Fibroblast of skin of scalp (primary cell): ENCODE measurements at regions not wholly inside any gene's neighbourhood (a gene's known extent, or its start where the extent isn't known, plus 50 kb on each side); places are given as distances from the start of the nearest gene placed in this dataset.
"Not testable (repeated sequence)": the region's sequence is repeated elsewhere in the genome, so short reads cannot be mapped to it uniquely, and the experiment has no call there.

Source experiments
- DNase-seq: peaks from one replicate; pipeline ENCODE4 v3.0.0-alpha.2; 2013

GRCh38 chr4:158958489-158959270 lies 144.2 kb upstream of the RAPGEF2 start:
- no peak for DNase-seq

- DNase-seq = no peak
Observed at GRCh38 chr4:158962393-158962792, 140.5 kb upstream of the RAPGEF2 start.

DNA sequence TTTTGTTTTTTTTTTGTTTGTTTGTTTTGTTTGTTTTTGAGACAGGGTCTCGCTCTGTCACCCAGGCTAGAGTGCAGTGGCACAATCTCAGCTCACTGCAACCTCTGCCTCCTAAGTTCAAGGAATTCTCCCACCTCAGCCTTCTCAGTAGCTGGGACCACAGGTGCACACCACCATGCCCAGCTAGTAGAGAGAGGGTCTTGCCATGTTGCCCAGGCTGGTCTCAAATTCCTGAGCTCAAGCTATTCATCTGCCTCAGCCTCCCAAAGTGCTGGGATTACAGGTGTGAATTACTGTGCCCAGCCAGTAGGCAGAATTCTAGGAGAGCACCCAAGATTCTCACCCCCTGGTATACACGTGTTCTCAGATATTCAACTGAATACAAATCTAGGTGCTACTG lies 139.6 kb upstream of the RAPGEF2 start:
- DNase-seq = not testable (repeated sequence)

DNA sequence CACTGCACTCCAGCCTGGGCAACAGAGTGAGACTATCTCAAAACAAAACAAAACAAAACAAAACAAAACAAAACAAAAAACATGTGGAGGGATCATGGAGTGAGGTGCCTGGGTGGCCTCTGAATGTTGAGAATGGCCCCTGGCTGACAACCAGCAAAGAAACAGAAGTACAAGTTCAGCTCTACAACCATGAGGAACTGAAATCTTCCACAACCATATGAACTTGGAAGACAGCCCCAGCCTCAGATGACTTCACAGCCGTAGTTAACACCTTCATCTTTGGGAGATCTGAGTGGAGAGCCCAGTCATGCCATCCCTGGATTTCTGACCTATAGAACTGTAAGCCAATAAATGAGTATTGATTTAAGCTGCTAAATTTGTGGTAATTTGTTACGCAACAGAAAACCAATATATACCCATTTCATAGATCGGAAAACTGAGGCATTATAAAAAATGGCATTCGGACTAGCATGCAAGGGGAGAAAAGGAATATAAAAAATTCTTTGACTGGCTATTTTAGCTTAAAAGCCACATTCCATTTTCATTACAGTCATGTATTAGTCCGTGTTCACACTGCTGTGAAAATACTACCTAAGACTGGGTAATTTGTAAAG lies 138.7 kb upstream of the RAPGEF2 start:
- DNase-seq = no peak

GRCh38 chr4:158964728-158965124 lies 138.2 kb upstream of the RAPGEF2 start:
- no peak for DNase-seq

DNA sequence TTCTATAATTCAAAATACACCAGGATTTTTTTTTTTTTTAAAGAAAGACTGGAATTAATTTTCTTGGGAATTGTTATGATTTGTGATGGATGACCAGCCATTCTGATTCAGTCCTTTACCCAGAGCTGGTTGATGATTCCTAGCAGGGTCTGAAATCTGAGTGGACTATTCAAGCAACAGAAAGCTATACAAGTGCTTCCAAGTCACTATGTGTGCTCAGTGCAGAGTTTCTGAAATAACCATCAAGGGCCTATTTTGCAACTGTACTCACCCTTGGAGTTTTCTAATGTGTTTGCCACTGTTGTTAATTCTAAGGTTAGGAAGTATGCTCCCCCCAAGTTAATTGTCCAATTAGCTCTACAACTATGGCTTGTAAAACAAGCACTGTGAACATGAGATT lies 137.7 kb upstream of the RAPGEF2 start:
- DNase-seq = no peak

- DNase-seq = peak; percentile 51
Observed at GRCh38 chr4:158966091-158966490, 136.8 kb upstream of the RAPGEF2 start.

DNA sequence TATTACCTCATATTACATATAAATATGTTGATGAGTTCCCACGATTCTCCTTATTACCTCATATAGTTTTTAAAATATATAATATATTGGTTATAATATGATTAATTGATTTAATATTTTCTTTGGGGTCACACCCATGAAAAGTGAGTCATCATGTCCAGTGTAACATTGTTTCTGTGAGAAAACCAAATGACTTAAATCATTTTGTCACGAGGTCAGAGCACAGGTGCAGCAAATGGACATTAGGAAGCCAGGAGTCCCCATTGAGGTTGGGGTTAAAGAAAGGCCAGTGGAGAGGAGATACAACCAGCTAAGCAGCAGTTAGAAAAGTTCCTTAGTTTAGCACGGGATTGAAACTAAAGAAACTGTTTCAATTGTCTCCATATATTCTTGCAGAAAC lies 133.9 kb upstream of the RAPGEF2 start:
- DNase-seq = no peak

GRCh38 chr4:158970812-158971211 lies 132.1 kb upstream of the RAPGEF2 start:
- no peak for DNase-seq

- not testable (repeated sequence) for DNase-seq
Observed at GRCh38 chr4:158974438-158974837, 128.4 kb upstream of the RAPGEF2 start.

DNA sequence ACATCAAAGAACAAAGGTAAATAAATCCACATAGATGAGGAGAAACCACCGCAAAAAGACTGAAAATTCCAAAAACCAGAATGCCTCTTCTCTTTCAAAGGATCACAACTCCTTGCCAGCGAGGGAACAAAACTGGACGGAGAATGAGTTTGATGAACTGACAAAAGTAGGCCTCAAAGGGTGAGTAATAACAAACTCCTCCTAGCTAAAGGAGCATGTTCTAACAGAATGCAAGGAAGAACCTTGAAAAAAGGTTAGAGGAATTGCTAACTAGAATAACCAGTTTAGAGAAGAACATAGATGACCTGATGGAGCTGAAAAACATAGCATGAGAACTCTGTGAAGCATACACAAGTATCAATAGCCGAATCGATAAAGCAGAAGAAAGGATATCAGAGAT lies 122.2 kb upstream of the RAPGEF2 start:
- DNase-seq = not testable (repeated sequence)

DNA sequence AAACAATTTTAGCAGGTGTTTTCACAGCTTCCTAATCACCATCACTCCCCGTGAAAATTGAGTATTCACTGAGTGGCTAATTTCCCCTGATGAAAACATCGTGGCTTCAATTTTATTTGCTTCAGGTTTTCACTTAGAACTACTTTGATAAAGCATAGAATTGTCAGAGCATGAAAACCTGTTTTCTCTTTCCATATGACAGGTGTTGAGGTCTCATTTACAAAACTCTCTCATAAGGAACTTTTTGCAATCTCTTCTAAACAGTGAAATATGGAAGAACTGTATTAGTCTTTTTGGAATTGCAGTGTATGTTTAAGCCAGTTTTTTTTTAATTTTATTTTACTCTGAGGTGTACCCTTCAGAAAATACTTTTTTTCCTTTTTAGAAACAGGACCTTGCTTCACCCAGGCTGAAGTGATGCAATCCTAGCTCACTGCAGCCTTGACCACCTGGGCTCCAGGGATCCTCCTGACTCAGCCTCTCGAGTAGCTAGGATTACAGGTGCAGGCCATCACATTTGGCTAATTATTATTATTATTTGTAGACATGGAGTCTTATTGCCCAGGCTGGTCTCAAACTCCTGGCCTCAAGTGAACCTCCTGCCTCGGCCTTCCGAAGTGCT lies 111.2 kb upstream of the RAPGEF2 start:
- no peak for DNase-seq

DNA sequence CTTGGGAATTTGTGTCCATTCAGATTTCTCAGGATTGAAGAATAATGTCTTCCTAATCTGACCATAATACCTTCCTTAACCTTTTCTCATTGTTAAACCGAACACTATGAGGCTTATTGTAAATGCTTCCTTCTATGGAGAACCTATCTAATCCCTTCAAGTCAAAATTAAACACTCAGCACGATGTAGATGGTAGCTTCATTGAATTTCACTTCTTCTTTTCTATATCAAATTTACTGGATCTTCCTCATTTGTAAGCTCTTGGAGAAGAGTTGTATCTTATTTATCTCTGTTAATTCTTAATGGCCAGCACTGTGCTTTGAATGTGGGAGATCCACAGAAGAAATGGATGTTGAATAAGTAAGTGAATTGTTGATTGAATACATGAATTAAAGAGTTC lies 109.0 kb upstream of the RAPGEF2 start:
- no peak for DNase-seq

- no peak for DNase-seq
Observed at GRCh38 chr4:158995040-158995439, 107.8 kb upstream of the RAPGEF2 start.

GRCh38 chr4:158995965-158996364 lies 106.9 kb upstream of the RAPGEF2 start:
- DNase-seq = no peak

GRCh38 chr4:158996669-158997074 lies 106.2 kb upstream of the RAPGEF2 start:
- peak; percentile 98 for DNase-seq

GRCh38 chr4:158997660-158998349 lies 105.1 kb upstream of the RAPGEF2 start:
- no peak for DNase-seq

- no peak for DNase-seq
Observed at GRCh38 chr4:158998624-158999023, 104.3 kb upstream of the RAPGEF2 start.

GRCh38 chr4:158999166-158999682 lies 103.7 kb upstream of the RAPGEF2 start:
- no peak for DNase-seq

DNA sequence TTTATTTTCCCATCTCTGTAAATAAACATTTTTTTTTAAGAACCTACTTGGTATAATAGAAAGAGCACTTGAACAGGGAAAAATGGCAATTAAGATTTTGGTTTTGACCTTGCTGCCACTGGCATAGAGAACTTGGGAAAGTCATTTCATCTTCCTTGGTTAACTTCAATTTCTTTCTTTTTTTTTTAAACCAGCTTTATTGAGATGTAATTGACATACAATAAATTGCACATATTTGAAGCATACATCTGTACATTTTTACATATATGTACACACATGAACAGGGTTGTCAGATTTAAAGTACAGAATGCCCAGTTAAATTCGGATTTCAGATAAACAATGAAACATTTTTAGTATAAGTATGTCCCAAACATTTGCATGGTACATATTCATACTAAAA lies 103.0 kb upstream of the RAPGEF2 start:
- DNase-seq = no peak

DNA sequence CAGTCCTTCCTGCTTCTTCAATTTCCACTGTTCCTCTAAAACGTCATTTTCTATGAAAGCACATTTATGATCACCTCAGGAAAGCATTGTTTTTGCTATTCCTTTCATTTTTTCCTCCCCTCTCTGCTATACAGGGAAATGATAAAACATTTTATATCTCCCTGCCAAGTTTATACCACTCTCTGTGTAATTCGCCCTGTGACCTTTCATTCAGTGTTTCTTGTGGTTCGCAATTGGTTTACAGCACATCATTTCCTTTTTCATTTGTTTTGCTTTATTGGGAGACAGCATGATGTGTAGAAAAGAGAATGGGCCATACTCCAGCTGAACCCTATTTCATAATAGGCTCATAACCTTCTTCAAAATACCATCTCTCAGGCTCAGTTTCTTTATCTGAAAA lies 99.9 kb upstream of the RAPGEF2 start:
- DNase-seq = no peak

GRCh38 chr4:159003420-159004253 lies 99.2 kb upstream of the RAPGEF2 start:
- DNase-seq = no peak
